NCI-H748 (cell line): ENCODE measurements at regions not wholly inside any gene's neighbourhood (a gene's known extent, or its start where the extent isn't known, plus 50 kb on each side); places are given as distances from the start of the nearest gene placed in this dataset.
"Not testable (repeated sequence)": the region's sequence is repeated elsewhere in the genome, so short reads cannot be mapped to it uniquely, and the experiment has no call there.

Experiments used
- DNase-seq: peaks from one replicate; lab custom pipeline; 2025; ENCODE audit not compliant: unreplicated experiment; lab: John Stamatoyannopoulos, UW

DNA sequence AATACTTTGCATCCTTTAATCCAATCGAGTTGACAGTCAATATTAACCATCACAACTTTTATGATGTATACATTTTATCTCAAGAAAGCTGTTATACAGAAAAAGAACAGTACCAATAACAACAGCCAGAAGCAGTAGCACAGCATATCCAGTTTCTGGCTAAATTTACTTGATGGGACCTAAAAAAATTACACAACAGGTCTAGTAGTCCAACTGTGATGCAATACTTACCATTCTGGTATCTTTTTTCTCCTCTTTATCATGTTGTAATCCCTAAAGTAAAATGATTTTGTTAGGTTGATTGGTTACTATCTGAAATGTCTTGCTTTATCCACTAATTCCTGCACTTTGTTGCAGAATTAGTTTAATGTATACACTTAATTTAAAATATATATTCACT is 1150.6 kb downstream of the FAT4 start:
- DNase-seq, result no peak

DNA sequence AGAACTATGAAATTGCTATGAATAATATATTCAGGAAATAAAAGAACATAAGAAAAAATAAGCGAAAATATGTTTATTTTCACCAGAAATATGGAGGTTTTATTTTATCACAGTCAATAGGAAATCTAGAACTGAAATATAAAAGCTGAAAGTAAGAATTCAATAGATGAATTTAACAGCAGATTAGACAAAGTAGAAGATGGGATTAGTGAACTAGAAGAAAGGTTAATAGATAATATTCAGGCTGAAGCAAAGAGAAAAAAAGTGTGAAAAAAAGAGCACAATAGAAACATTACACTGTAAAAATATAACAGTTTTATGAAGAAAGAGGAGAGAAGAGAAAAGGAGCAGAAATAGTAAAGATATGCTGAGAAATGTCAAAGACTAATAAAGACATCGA is 1152.1 kb downstream of the FAT4 start:
- no peak for DNase-seq

- no peak for DNase-seq
These were observed 1153.4 kb downstream of the FAT4 start for GRCh38 chr4:126468144-126468543.

GRCh38 chr4:126470862-126471261 is 1156.1 kb downstream of the FAT4 start:
- no peak for DNase-seq

- DNase-seq, result no peak
These were observed 1157.0 kb upstream of the INTU start for GRCh38 chr4:126475730-126476129.

- DNase-seq, result no peak
These were observed 1153.0 kb upstream of the INTU start for GRCh38 chr4:126479709-126480108.

- no peak for DNase-seq
These were observed 1150.4 kb upstream of the INTU start for GRCh38 chr4:126482311-126482710.

DNA sequence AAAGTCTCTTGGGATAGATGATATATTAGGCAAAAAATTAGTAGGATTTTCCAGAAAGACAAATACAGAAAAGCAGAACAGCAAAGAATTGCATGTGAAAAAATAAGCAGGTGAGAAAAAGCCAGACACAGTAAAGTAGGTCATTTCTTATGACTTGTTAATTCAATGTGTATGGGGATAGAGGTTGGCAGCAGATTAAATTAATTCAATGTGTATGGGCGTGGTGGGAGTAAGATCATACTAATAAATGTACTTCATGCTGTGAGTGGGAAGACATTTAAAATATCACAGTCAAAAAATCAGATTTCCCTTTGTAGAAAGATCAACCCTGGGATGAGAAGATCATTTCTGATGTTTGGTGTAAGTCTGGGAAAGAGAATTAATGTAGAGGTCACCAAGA is 1146.4 kb upstream of the INTU start:
- no peak for DNase-seq

- DNase-seq, result no peak
These were observed 1142.8 kb upstream of the INTU start for GRCh38 chr4:126489826-126490463.

DNA sequence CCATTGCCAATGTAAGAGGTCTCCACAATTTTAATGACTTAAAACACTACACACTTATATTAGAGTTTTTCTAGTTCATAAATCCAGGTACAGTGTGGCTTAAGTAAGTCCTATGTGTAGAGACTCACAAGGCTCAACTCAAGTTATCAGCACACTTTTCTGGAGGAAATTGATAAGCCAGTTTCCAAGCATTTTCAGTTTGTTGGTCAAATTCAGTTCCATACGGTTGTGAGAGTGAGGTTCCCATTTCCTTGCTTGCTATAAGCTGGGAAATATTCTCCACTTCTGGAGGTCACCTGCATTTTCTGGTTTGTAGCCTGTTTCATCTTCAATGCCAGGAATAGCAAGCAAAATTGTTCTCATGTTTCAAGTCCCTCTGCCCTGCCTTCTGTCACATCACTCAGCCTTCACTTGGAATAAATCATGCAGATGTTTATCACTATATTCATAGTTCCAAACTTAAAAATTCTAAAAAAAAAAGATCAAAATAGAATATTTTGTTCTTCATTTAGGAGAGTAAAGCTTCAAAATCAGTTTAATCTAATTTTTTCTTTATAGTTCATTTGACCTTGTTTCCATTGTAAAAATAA is 1137.5 kb upstream of the INTU start:
- no peak for DNase-seq

DNA sequence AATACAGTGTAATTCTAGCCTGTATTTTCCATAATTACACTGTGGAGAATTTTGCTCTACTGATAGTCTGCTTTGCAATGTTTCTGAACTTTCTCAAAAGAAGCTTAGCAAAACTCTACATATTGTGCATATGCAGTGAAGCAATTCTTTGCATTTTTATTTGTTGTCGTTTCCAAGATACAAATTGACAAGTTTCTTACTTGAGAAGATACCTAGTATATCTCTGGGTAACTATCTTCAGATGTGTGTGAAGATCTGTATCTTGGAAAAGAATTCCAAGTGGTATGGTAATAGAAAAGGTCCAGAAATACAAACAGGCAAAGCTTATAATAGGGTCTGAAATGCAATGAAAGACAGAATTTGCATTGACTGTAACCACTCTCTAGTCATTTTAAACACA is 1119.8 kb upstream of the INTU start:
- no peak for DNase-seq

DNA sequence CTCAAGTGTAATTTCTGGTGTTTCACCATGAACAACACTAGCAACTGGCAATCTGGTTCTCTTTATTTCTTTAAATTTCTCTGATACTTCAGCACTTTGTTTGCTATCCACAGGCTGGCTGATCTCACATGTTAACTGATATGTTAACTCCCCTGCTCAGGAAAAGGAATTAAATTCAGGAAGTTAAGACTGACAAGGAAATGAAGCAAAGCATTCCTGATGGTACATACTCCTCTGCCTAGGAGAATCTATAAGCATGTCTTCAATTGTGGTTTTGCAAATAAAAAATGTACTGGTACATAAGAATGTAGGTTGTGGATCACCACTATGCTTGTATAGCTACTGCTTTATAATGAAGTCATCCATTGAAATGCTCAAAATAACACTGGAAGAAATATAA is 1119.2 kb upstream of the INTU start:
- DNase-seq, result no peak

- DNase-seq, result no peak
These were observed 1112.0 kb upstream of the INTU start for GRCh38 chr4:126520731-126521130.

DNA sequence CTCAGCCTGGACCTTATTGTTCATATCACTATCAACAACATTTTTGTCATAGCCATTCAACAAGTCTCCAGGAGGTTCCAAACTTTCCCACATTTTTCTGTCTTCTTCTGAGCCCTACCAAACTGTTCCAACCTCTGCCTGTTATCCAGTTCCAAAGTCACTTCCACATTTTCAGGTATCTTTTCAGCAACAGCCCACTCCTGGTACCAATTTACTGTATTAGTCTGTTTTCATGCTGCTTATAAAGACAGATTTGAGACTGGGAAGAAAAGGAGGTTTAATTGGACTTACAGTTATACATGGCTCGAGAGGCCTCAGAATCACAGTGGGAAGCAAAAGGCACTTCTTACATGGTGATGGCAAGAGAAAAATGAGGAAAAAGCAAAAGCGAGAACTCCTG is 1107.4 kb upstream of the INTU start:
- DNase-seq, result not testable (repeated sequence)

GRCh38 chr4:126526335-126526734 is 1106.4 kb upstream of the INTU start:
- DNase-seq, result no peak

DNA sequence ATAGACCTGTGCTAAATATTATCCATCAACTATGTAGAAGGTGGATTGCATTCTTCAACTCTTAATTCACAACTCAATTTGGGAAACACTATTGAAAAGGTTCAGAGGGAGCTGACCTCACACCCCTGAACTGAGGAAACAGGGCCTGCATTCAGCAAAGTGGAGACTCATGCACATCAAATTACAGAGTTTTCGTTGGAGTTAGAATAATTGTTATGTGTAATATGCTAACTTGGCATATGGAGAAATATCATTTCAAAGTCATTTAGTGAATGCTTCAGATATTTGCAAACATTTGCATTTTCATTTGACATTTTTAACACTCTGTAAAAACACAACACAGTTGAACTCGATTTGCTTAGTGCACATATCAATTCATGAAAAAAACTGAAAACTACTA is 1102.8 kb upstream of the INTU start:
- DNase-seq, result no peak

- DNase-seq, result no peak
These were observed 1101.7 kb upstream of the INTU start for GRCh38 chr4:126530996-126531585.

GRCh38 chr4:126532527-126532926 is 1100.2 kb upstream of the INTU start:
- DNase-seq, result no peak

GRCh38 chr4:126533146-126533805 is 1099.5 kb upstream of the INTU start:
- DNase-seq, result no peak

DNA sequence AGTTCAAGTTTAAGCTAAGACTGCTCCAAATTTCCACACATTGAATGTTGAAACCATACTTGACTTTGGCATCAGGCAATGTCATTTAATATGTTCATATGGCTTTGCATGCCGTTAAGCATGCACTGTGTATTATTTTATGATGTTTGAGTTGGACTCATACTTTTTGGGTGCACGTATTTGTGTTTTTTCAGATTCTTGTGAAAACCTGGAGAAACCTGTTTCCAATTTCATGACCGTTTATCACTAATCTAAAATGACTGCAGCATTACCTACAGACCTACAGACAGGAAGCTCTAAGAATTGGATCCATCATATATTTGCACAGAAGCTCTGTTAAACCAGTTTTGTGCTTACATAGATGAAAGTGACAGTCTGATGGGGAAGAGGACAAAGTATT is 1093.0 kb upstream of the INTU start:
- no peak for DNase-seq

DNA sequence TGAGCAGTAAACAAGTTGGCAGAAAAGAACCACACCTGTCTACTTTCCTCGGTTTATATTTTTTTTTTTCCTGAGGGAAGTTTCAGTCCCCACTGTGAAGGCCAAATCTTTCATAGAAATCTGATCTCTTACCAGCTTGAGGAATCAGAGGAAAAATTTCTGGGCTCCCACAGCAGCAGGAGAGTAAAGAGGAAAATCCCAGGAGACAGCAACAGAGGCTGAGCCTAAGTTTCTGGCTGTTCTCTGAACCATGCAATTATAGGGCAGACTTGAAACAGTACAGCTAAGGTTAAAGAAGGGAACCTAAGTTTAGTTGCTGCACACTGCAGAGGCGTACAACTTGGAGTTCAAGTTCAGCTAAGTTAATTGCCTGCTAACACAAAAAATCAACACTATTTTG is 1090.9 kb upstream of the INTU start:
- DNase-seq, result no peak

DNA sequence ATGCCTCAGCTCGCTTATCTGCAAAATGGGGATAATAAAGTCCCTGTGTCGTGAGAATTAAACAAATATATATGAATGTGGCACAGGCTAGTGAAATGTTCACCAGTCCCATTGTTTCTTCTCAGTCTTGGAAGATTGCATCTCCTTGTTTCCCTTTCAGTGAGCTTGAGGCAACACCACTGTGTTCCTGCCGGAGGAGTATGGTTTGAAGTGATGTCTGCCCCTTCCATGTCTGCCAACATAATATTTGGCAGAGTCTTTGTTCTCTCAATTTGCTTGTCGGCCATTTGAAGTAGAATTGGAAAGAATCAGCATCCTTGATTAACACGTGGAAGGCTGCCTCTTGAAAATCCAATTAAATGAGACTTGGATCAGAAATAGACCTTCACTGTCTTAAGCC is 1088.5 kb upstream of the INTU start:
- DNase-seq, result no peak
